AG20443 (cell line): ENCODE measurements at regions not wholly inside any gene's neighbourhood (a gene's known extent, or its start where the extent isn't known, plus 50 kb on each side); places are given as distances from the start of the nearest gene placed in this dataset.

Source experiments
- DNase-seq: peaks from one replicate; pipeline ENCODE4 v3.0.0; 2012; ENCODE audit warnings: low spot score, mixed read lengths

DNA sequence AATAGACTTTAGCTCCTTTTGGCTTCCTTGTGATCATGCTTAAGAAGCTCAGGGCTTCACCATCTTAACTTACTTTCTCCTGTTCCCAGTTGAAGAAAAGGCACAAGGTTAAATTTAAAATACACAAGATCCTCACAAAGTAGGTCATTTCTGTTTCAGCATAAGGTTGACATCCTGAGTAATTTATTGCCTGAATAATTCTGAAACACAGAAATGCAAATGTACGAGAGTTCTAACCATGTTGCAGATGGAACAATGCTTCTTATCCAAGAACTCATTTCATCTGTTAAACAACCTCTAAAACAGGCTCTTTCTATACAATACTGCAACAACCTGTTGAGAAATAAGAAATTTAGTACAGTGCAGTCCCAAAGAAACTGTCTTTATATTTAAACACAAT, 395.2 kb downstream of the BCL11A start:
- DNase-seq: no peak

DNA sequence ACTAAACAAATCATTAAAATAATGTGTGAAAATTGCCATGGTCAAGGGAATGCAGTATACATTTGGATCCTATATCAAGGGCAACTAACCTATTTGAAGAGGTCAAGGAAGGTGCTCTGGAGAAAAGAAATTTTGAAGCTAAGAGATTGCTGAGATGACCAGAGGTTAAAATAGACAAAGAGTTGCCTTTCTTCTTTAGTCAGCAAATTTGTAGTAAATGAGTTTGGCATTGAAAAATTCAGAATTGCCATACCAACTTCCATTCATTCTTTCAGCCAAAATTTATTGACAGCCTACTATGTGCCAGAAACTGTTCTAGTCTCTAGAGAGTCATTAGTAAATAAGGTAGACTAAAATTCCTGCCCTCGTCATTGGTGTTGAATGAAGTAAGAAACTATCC, 396.2 kb downstream of the BCL11A start:
- DNase-seq: no peak

DNA sequence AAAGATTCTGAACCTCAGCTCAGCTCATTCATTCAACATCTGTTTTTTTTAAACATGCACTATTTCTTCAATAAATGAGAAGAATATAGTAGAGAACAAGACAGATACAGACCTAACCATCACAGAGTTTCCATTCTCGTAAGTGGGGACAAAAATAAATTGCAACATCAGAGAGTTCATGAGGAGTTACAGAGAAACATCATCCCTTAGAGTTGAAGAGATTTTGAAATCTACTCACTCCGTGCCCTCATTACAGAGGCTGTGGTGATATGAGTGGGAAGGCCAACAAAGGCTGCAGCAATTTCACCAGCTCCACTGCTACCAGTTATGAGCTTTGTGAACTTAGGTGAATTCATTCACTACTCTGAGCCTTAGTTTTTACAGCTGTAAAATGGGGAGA, 399.3 kb downstream of the BCL11A start:
- no peak for DNase-seq

DNA sequence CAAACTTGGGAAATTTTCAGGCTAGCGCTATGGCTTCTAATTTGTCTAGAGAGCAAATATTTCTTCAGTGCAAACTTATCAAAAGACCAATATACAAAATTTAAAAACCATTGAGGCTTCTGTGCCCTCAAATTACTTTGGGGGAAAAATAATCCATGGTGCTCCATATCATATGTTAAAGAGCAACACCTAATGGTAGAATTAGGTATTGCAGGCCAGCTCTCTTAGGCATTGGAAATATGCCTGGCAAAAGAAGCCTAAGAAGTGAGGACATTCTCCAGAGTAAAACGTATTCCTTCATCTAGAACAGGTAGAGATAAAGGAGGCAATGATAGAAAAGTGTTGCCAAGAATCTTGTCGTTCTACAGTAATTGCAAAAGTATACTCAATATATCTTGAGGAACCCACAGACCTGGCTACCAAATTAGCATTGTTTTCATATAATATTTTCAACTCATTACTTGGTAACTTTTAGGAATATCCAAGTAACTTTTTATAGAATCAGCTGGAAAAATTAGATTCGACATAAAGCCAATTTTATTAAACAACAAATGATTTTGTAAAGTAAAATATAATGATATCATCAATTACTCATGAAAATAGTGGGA, 401.1 kb downstream of the BCL11A start:
- DNase-seq: no peak

DNA sequence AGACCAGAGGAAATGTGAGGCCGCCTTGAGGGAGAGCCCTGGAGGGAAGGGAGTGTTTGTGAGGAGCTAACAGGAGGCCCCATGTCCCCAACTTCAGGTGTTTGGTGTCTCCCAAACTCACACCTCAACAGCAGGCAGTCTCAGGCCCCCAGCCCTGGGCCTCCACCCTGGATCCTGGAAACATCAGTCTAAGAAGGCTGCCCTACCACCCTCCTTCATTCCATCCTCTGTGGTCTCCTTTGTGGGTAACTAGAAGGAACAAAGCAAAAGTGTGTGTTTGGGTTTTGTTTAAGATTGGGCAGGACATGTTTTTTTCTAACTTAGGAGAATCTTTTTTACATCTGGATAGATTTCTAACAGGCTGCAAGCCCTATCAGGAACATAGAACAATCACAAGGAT, 404.3 kb downstream of the BCL11A start:
- DNase-seq: no peak

DNA sequence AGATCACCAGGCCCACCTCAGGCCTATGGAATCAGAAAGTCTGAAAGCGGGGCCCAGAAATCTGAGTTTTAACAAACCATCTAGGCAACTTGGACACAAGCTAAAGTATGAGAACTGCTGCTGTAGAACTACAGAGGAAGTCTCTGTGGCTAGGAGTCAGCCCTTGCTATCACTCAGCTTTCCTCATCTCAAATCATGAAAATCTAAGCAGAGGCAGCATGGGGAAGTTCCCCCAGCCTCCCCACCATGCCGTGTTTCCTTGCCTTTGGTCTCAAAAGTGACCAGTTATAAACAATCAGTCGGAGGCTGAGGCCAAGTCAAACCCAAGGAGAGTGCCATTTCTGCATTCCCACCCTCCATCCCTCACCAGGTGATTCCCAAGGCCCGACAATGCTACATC, 404.7 kb downstream of the BCL11A start:
- no peak for DNase-seq

DNA sequence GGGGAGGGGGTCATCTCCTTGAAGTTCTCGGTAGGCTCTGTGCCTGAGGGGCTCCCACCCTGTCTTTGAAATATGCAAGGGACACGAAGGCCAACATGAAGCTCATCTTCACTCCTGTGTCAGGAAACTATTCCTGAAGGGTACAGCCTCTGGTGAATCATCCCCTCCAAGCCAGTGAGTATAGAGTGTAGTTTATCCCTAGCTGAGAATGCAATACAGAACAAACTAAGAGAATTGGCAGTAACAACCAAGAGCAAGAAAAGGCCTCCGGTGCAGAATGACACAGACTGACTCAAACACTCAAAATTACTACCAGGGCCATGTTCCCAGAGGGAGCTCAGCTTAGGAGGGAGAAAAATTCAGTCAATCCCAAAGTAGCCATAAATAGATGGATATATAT, 413.3 kb downstream of the BCL11A start:
- DNase-seq: no peak

DNA sequence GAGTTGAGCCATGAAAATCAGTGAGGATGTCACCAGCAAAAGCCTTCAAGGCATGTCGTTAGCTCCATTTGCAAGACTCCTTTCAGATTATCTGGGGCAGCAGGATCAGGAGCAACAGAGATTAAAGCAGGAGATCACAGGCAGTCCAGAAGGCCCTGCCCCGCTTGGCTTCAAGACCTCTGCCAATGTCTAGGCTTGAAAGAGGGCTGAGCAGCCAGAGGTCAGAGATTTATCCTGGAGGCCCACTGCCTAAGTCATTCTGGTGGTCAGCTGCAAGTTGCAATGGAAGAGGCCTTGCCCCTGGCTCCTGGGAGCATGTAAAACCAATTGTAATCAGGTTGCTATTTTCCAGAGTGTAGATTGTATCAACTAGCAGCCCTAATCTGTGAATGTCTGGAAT, 416.5 kb downstream of the BCL11A start:
- no peak for DNase-seq

DNA sequence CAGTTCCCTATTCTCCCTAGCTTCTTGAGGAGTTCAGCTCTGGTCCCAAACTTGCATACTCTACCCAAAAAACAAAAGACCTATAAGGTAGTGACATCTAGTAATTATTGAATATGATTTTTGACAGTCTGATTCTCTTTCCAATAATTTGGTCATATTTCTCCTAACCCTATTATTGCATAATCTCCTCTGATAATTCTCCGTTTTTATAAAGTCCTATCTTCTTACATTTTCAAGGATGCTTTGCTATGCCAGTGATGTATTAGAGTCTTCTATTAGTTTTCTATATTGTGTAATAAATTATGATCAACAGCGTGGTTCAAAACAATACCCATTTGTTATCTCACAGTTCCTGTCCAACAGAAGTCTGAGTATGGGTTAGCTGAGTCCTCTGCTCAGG, 426.3 kb downstream of the BCL11A start:
- no peak for DNase-seq

DNA sequence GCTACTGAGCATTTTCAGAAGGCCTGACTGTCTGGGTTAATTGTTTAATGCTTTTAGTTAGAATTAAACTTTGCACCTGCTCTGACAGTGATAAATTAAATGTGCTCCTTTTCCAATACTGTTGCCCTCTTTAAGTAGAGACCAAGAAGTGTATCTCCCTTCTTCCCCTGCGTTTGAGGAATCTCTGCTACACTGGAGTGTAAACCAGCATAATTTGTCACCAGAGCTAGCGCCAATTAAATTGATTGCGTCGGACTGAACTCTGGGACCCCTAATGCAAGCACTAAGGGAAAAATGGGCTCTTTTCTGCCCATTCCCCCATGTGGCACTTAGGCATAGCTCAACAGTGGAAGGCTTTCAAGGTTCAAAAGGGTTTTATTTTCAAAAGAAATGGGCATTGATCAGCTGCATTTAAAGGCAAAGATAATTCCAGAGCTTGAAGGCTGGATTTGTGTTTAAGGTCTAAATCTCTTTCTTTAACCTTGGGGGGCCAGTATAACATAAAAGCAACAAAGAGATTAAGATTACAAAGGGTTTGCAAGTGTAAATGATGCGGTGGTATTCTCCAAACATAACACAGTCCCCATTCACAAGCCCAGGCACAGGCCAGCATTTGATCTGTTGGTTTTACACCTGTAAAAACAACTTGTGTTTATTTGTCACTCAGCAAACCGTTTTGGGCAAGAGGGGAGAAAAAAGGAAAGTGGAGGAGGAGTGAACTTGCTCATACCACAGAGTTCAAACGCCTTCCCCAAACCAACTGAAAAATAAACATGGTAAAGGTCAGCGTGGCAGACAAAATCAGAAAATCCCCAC, 427.6 kb downstream of the BCL11A start:
- no peak for DNase-seq

DNA sequence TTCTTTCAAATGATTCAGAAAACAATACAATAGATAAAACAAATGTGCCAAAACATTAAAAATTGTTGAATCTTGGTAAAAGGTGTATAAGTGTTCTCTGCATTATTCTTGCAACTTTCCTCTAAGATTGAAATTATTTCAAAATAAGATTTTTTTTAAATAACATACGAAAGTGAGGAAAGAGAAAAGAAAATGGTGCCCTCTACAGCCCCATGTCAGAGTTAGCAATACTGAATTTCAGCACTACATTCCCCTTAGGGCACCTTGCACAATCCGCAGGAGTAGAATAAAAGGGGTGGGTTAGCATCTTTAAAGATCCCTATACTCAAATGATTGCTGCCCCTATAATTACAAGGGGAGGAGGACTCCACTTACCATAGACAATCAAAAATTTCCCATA, 433.7 kb downstream of the BCL11A start:
- DNase-seq: no peak

DNA sequence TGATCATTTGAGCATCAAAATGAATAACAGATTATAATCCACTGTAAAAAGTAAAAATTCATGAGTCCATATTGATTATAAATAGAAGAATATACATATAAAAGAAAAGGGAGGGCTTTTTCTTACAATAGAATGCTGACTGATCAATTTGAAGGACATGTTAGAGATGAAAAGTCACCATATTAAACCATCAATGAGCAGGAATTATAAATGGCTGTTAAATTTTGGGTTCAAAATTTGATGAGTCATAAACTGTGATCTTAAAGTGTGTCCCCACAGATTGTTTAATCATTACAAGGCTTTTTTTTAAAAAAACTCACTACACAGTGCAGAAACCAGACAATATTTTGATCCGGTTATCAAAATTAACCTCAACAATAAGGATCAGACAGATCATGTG, 434.5 kb downstream of the BCL11A start:
- no peak for DNase-seq

DNA sequence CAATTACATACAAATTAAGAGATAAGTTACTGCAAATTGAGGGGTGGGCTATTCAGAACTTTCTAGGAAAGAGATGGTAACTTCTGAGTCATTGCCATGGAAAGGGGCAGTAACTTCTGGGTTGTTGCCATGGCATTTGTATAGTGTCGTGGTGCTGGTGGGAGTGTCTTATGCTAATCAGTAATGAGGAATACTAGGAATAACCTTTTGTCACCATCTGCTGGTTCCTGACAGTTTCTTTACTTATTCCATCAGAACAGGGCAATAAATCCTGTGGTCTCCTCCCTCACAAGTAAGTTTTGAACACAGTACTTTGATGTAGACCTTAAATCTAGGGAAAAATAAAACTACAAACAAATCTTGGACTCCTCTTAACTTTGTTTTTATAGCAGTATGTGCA, 435.4 kb downstream of the BCL11A start:
- no peak for DNase-seq

DNA sequence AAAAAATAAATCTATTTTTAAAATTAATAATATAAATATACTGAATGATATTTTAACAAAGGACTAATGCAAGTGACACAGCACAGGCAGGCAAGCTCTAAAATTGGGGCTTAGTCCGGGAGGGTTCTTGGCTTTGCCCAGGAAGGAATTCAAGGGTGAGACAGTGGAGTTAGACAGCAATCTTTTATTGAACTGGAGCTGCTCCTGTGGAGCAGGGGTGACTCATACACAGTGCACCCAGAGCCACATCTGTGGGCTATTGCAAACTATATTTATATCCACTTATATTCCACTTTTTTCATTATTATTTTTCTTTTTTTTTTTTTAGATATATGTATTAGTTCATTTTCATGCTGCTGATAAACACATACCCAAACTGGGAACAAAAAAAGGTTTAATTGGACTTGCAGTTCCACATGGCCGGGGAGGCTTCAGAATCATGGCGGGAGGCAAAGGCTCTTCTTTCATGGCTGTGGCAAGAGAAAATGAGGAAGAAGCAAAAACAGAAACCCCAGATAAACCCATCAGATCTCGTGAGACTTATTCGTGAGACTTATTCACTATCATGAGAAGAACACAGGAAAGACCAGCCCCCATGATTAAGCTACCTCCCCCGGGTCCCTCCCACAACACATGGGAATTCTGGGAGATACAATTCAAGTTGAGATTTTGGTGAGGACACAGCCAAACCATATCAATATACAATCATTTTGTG, 437.1 kb downstream of the BCL11A start:
- no peak for DNase-seq

DNA sequence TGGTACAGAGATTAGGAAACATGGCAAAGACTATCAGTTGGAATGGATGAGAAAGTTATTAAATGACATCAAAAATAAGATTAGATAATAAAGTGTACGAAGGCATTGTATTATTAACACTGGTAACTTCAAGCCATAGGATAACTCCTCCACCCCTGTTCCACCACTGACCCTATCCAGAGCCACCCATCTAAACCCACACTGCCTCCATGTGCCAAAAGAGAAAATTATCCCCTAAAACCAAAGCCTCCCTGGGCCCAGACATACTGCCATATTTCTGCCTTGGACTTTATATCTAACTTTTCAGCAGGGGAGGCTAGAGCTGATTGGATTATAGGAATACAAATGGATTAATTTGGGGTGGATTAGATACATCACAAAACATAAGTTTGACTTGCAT, 443.7 kb downstream of the BCL11A start:
- DNase-seq: no peak

DNA sequence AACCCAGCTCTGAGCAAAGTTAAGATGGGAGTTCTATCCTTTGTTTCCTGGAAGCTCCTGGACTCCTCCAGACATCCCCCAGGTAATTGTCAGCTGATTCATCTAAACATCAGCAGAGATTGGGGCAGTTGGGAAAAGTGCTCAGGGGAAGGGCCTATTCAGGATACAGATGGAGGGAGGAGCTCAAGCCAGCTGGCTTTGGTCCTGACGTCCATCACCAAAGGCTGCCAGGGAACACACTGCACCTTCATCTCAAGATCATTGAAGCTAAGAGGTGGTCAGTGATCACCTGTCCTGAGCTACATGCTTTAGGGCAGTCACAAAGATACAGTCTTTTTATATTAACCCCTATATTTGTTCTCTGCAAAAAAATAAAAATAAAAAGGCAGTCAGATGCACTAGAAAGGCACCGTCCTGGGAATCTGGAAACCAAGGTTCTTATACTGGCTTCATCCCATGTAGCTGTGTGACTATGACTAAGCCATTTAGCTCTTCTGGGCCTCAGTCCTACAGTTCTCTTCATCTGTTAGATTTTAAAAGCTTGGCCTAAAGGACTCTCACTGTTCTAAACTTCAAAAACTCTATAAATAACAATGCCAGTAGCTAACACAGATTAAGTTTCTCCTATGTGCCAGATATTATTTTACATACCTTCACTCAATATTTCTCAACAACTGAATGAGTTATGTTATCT, 446.5 kb downstream of the BCL11A start:
- DNase-seq: no peak

DNA sequence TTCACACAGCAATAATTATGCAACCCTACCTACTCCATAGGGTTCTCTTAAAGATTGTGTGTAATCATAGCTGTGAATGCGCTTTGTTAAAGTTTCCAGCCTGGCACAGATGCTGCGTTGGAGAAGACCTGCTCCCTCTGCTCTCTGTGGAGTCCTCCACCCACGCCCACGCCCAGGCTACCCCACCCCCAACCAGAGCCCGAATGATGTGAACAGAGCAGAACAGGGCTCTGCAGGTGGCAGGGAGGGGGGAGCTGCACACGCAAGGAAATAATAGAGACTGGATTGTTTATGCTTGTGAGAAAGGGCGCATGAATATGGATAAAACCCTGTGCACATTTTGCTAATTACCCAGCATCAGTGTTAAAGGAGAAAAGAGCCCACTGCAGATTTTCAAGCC, 447.5 kb downstream of the BCL11A start:
- no peak for DNase-seq

DNA sequence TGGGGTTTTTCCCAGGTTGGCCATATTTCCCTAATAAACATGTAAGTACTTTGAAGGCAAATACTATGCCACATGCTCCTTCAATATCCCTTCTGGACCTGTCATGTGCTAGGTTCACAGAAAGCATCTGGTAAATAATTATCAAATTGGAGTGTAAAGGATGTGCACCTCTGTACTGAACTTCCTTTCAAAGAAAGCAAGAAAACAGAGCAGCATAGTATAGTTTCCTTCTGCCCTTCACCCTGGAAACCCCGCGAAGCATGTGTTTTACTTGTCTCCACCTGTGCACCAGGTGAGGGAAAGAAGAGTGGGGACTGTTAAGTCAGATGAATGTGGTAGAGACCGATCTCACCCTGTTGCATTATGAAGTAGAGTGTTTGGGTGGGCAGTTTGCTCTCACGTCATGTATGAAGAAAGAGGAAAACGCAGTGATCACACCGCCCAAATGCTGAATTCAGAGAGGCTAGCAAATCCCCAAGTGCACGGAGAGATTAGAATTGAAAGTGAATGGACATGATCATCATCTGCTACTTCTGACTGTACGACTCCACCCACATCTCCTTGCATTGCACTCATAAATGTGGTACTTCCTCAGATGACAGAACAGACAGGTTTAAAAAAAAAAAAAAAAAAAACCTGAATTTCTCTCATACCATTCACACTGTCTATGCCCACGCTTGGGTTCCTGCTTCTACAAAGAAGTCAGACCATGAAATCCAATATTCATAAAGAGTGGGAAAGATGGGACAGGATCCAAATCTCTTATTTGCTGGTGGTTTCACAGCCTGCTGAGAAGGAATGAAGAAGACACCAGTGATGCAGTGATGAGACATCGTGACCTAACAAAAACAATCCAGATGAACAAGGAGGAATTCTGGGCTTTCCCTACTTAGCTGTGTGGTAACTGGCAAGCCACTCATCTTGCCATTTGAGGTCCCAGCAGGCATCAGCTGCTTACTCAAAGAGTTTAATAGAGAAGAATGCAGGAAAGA, 448.6 kb downstream of the BCL11A start:
- DNase-seq: peak; percentile 11

DNA sequence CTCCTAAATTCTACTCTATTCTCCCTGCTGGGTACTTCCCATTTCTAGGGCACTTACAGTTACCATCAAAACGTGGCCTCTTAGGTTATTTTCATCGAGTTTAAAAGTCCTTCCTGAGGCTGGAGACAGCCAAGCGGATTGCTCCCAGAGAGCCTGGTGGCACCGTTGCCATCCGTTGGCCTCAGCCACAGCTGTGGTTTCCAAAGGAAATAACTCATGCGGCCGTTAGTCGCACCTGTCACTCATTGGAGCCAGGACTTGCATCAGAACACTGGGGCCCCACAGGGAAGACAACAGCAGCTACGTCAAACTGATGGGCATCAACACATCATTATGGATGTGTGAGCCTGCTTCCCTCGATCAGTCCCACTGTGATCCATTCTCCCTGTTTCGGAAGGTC, 453.4 kb downstream of the BCL11A start:
- DNase-seq: no peak

DNA sequence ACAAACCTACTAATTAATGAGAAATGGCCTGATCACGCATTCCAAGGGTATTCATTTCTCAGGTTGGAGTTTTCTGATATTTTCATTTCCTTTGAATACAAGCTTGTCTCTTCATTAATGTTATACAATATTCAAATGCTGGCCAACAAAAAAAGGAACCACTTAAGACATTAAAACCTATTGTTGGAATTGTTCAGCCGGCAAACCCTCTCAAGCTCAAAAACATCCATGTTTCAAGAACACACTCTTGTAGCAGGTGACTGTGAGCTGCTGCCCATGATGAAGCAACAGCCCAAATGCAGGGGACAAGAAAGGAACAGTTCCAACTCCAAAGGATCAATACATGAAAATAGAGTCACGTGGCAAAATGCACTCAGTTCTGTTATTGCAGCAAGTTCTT, 454.5 kb downstream of the BCL11A start:
- DNase-seq: no peak

DNA sequence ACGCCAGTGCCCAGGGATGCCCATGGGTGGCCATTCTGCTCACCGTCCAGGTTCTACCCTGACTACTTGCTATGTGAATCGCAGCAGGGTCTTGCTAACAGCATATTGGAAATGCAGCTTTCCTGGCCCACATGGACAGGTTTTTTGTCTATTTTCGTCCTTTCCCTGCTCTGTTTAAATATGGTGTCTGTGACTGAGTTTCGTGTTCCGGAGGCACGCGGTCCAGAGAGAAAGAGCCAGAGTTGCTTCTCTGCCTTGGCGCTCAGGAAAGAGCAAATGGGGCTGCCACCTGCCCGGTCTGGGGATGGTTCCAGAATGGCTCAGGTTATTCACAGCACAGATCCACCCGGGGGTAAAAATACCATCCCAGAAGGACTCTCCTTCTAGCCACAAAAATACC, 456.2 kb downstream of the BCL11A start:
- DNase-seq: no peak

DNA sequence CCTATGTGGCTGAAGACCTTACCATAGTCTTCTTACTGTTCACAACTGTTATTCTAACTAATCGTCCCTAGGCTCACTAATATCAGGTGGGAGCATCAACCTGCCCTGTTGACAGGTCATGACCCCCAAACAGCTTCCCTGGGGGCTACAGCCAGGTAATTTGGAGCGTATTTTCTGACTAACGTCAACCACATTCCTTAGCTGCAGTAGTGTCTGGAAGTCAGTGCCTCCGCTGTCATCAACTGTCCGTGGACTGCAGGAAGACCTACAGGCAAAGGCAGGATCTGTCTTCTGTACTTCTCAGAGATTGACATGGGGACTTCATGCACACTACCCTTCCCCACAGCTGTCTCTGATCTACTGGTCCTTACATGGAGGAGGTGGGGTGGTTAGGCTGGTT, 456.9 kb downstream of the BCL11A start:
- no peak for DNase-seq
